ENCODE measurements at regions not wholly inside any gene's neighbourhood (a gene's known extent, or its start where the extent isn't known, plus 50 kb on each side); places are given as distances from the start of the nearest gene placed in this dataset.

DNA sequence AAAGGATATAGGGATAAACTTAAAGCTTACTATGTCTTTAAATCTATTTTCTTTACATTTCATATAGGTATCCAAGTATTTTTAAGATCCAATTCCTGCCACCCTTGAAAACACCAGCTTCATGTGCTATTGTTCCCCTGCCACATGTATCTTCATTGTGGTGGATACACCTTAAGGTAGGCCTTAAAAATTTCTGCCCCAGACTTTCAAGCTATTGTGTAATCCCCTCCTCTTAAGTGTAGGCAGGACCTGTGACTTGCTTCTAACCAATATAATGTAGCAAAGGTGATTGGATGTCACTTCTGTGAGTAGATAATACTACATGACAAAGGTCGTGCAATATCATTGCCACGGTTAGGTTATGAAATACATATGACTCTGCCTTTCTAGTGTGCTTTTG is 119.5 kb downstream of the RAD51AP2 start:
- Histone ChIP-seq H3K9me2 (ENCODE audit: insufficient read depth) (no peaks in the 10 kb centered on the region), H3K4me1 (ENCODE audit: control insufficient read depth in 1 of 2, insufficient read depth in 2 of 2, low read length in 2 of 2) (no peaks in the 10 kb centered on the region), H3K9me3 (ENCODE audit: control insufficient read depth in 1 of 2, insufficient read depth in 1 of 2, low read depth in 1 of 2, low read length in 2 of 2) (no peaks in the 10 kb centered on the region), H3K27ac (ENCODE audit: low read depth, low read length) (no peak overlapping the region), H3K36me3 (ENCODE audit: control insufficient read depth in 1 of 2, insufficient read depth in 2 of 2, low read length in 2 of 2) (no peaks in the 10 kb centered on the region), H3K4me2 (ENCODE audit: low read length) (no peak overlapping the region), H3K9ac (ENCODE audit: low read length) (no peak overlapping the region), H3K4me3 (replicated peaks in 1 of 2; ENCODE audit: low read depth in 1 of 2, low read length in 2 of 2) (no peak overlapping the region), H3K27me3 (ENCODE audit: insufficient read depth, low read length) (no peaks in the 10 kb centered on the region), H3K79me2 (ENCODE audit: insufficient read depth, low read length) (no peaks in the 10 kb centered on the region), H2AFZ (ENCODE audit: low read depth, low read length, poor library complexity, severe bottlenecking) (no peak overlapping the region), H4K20me1 (ENCODE audit: insufficient read depth) (no peaks in the 10 kb centered on the region)
- no peak for ATAC-seq
- DNase-seq (ENCODE audit: low read depth, low spot score) = no peak
- TF ChIP-seq, protein P1, sequence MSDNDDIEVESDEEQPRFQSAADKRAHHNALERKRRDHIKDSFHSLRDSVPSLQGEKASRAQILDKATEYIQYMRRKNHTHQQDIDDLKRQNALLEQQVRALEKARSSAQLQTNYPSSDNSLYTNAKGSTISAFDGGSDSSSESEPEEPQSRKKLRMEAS (IDR thresholded peaks at IDR 0.05) = no peak
- TF ChIP-seq JUND (IDR thresholded peaks at IDR 0.05) = no peak
- TF ChIP-seq CBX3 (IDR thresholded peaks at IDR 0.05; ENCODE audit: low read depth) = no peak
- TF ChIP-seq, protein P2, sequence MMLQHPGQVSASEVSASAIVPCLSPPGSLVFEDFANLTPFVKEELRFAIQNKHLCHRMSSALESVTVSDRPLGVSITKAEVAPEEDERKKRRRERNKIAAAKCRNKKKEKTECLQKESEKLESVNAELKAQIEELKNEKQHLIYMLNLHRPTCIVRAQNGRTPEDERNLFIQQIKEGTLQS (IDR thresholded peaks at IDR 0.05) = no peak
- no peak for TF ChIP-seq TCF7L2 (IDR thresholded peaks at IDR 0.05; ENCODE audit: borderline replicate concordance, extremely low read depth, insufficient read depth, insufficient read length)
- no peak for TF ChIP-seq ZNF274 (IDR thresholded peaks at IDR 0.05; ENCODE audit: low read depth, low read length)
- no peak for TF ChIP-seq SIN3A (IDR thresholded peaks at IDR 0.05; ENCODE audit: low read depth)
- no peak for TF ChIP-seq POLR2AphosphoS5 (IDR thresholded peaks at IDR 0.05; ENCODE audit: low read depth, low read length)
- TF ChIP-seq ZBTB33 (IDR thresholded peaks at IDR 0.05; ENCODE audit: extremely low read depth, insufficient replicate concordance, low read length) = no peak
- no peak for TF ChIP-seq RAD21 (IDR thresholded peaks at IDR 0.05; ENCODE audit: low read depth)
- TF ChIP-seq REST (IDR thresholded peaks at IDR 0.05; ENCODE audit: low read depth) = no peak
- TF ChIP-seq ZFX (IDR thresholded peaks at IDR 0.05) = no peak
- no peak for TF ChIP-seq ELF1 (IDR thresholded peaks at IDR 0.05; ENCODE audit: borderline replicate concordance, low read depth)
- TF ChIP-seq FOSL1 (IDR thresholded peaks at IDR 0.05; ENCODE audit: low read depth) = no peak
- no peak for TF ChIP-seq CTCF (IDR thresholded peaks at IDR 0.05 in 2 of 3, conservative IDR thresholded peaks at IDR 0.05 in 1 of 3; ENCODE audit: borderline replicate concordance in 1 of 3, insufficient read depth in 1 of 3, low read depth in 2 of 3, low read length in 2 of 3)
- intact Hi-C loops (cut with micrococcal nuclease) = no loop called here
- RAD21 ChIA-PET (ENCODE audit: low non-redundant PET in 1 of 2, low total read pairs in 2 of 2, uncharacterized antibody in 2 of 2, unreplicated experiment in 2 of 2) = no interaction called here
- POLR2A ChIA-PET = no interaction called here
- BruUV-seq (replicated peaks) = no TSS peak
- CTCF ChIA-PET = no interaction called here

Data from HCT116 (cell line).